Vagina (tissue), 2 donors: ENCODE measurements at regions not wholly inside any gene's neighbourhood (a gene's known extent, or its start where the extent isn't known, plus 50 kb on each side); places are given as distances from the start of the nearest gene placed in this dataset.

ENCODE experiments used
- POLR2AphosphoS5 ChIP-seq, 2 donors: sonication (generic); formaldehyde crosslinking; IDR thresholded peaks; one replicate each; pipeline ENCODE4 v1.9.0; 2017; ENCODE audit warnings: antibody characterized with exemption in 2 of 2, mild to moderate bottlenecking in 2 of 2, low read depth in 1 of 2; ENCODE audit not compliant: insufficient read depth in 1 of 2
- TF ChIP-seq, protein P1 (sequence below), 3 experiments: fragments of 450-650 bp in 2 of 3; fragments of 200-600 bp in 1 of 3; sonication (generic) in 1 of 3; IDR thresholded peaks; one replicate each; pipeline ENCODE4 v1.5.1; 2017 to 2019; ENCODE audit warnings: antibody characterized with exemption in 3 of 3, mild to moderate bottlenecking in 2 of 3, moderate library complexity in 2 of 3

DNA sequence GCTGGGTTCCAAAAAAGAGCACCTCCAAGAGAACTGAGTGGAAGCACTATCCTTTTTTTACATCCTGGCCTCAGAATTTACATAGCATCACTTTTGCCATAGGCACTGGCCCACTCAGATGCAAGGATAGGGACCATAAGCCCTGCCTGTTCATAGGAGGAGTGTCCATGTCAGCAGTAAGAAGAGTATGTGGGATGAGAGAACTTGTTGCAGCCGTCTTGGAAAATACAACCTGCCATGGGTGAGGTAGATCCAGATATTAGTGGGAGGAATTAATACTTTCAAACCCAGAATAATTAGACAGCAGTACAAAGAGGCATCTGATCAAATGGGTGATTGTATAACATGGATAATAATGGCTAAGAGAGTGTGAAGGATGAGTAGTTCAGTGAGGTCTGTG is 110.7 kb upstream of the CELF4 start:
- TF ChIP-seq, protein P1, sequence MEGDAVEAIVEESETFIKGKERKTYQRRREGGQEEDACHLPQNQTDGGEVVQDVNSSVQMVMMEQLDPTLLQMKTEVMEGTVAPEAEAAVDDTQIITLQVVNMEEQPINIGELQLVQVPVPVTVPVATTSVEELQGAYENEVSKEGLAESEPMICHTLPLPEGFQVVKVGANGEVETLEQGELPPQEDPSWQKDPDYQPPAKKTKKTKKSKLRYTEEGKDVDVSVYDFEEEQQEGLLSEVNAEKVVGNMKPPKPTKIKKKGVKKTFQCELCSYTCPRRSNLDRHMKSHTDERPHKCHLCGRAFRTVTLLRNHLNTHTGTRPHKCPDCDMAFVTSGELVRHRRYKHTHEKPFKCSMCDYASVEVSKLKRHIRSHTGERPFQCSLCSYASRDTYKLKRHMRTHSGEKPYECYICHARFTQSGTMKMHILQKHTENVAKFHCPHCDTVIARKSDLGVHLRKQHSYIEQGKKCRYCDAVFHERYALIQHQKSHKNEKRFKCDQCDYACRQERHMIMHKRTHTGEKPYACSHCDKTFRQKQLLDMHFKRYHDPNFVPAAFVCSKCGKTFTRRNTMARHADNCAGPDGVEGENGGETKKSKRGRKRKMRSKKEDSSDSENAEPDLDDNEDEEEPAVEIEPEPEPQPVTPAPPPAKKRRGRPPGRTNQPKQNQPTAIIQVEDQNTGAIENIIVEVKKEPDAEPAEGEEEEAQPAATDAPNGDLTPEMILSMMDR (IDR thresholded peaks at IDR 0.05): no peak
- TF ChIP-seq POLR2AphosphoS5 (IDR thresholded peaks at IDR 0.05; ENCODE audit: insufficient read depth in 1 of 2, low read depth in 1 of 2): no peak
